Esophagus muscularis mucosa (tissue), 4 donors: ENCODE measurements at regions not wholly inside any gene's neighbourhood (a gene's known extent, or its start where the extent isn't known, plus 50 kb on each side); places are given as distances from the start of the nearest gene placed in this dataset.
"Not testable (repeated sequence)": the region's sequence is repeated elsewhere in the genome, so short reads cannot be mapped to it uniquely, and the experiment has no call there.

Experiments
- DNase-seq: peaks from one replicate; pipeline ENCODE4 v3.0.0-alpha.2; 2017; ENCODE audit errors: extremely low spot score
- H3K27ac ChIP-seq, 4 donors: fragments of 200-600 bp; sonication (generic); replicated peaks in 1 of 4; 1 replicate in 3 of 4; 2 replicates in 1 of 4; pipeline ENCODE4 v1.5.1; 2016 to 2019; ENCODE audit warnings: mild to moderate bottlenecking in 1 of 4
- H3K27me3 ChIP-seq, 4 donors: fragments of 200-600 bp; sonication (generic); one replicate each; pipeline versions ENCODE4 v1.5.1 to v1.6.0; 2016 to 2019
- H3K36me3 ChIP-seq, 4 donors: fragments of 200-600 bp; sonication (generic); one replicate each; pipeline ENCODE4 v1.5.1; 2016 to 2019
- H3K4me1 ChIP-seq, 4 donors: fragments of 200-600 bp; sonication (generic); one replicate each; pipeline ENCODE4 v1.5.1; 2016 to 2019
- H3K4me3 ChIP-seq, 4 donors: fragments of 200-600 bp; sonication (generic); 1 replicate in 2 of 4; 2 replicates in 2 of 4; pipeline ENCODE4 v1.5.1; 2016 to 2019; ENCODE audit warnings: mild to moderate bottlenecking in 4 of 4, moderate library complexity in 1 of 4
- H3K9me3 ChIP-seq, 4 donors: fragments of 200-600 bp; sonication (generic); 1 replicate in 3 of 4; 2 replicates in 1 of 4; pipeline ENCODE4 v1.5.1; 2016 to 2019
- CTCF ChIP-seq, 3 experiments: fragments of 200-600 bp in 2 of 3; fragments of 450-650 bp in 1 of 3; sonication (generic) in 2 of 3; IDR thresholded peaks; one replicate each; pipeline ENCODE4 v1.5.1; 2017 to 2019; ENCODE audit warnings: antibody characterized with exemption in 3 of 3, mild to moderate bottlenecking in 2 of 3, moderate library complexity in 1 of 3
- EP300 ChIP-seq: sonication (generic); formaldehyde crosslinking; IDR thresholded peaks from one replicate; pipeline ENCODE4 v1.6.1; 2017; ENCODE audit warnings: antibody characterized with exemption
- POLR2A ChIP-seq: fragments of 450-650 bp; IDR thresholded peaks from one replicate; pipeline ENCODE4 v1.6.1; 2017; ENCODE audit warnings: antibody characterized with exemption, moderate library complexity, mild to moderate bottlenecking, low read depth
- POLR2AphosphoS5 ChIP-seq, 2 donors: sonication (generic); formaldehyde crosslinking; IDR thresholded peaks; one replicate each; pipeline ENCODE4 v1.6.1; 2017; ENCODE audit warnings: antibody characterized with exemption in 2 of 2
- WGBS: methylation state at CpG from one replicate; pipeline ENCODE4 v1.1.5; 2018; 5-methylcytosine and 5-hydroxymethylcytosine counted together
- intact Hi-C: fragments of 100-400 bp; cut with DNase I; formaldehyde crosslinking; loops from one replicate; pipeline ENCODE4 v1.15.1; 2023

GRCh38 chr9:2279138-2279537 lies 264.0 kb downstream of the SMARCA2 start:
- H3K9me3 ChIP-seq, DNase-seq, intact Hi-C loops, H3K4me1 ChIP-seq, H3K27me3 ChIP-seq, H3K27ac ChIP-seq, H3K4me3 ChIP-seq, H3K36me3 ChIP-seq: not testable (repeated sequence)
- WGBS, result 93% methylated on average over 8 of the region's 8 CpGs

- DNase-seq, result no peak
- Histone ChIP-seq H3K27me3 (no peaks in the 10 kb centered on the region), H3K4me1 (no peaks in the 10 kb centered on the region), H3K4me3 (no peak overlapping the region), H3K27ac (no peak overlapping the region), H3K9me3 (no peaks in the 10 kb centered on the region), H3K36me3 (no peaks in the 10 kb centered on the region)
- TF ChIP-seq CTCF (IDR thresholded peaks at IDR 0.05) (no peak), POLR2A (no peak), EP300 (no peak), POLR2AphosphoS5 (IDR thresholded peaks at IDR 0.05) (no peak)
- WGBS, result 81% methylated on average over 13 of the region's 13 CpGs
- intact Hi-C loops, result no loop called here
Measured at GRCh38 chr9:2281031-2281802, 266.1 kb downstream of the SMARCA2 start.

- no peak overlapping the region for H3K4me3 ChIP-seq
- H3K27me3 ChIP-seq, result no peaks in the 10 kb centered on the region
- no peaks in the 10 kb centered on the region for H3K36me3 ChIP-seq
- intact Hi-C loops, result no loop called here
- no peak for DNase-seq
- TF ChIP-seq POLR2AphosphoS5 (IDR thresholded peaks at IDR 0.05), result no peak
- no peak for TF ChIP-seq POLR2A
- TF ChIP-seq EP300, result no peak
- no peak for TF ChIP-seq CTCF (IDR thresholded peaks at IDR 0.05)
- H3K27ac ChIP-seq, result no peak overlapping the region
- 92% methylated on average over 2 of the region's 2 CpGs for WGBS
- no peaks in the 10 kb centered on the region for H3K4me1 ChIP-seq
- no peaks in the 10 kb centered on the region for H3K9me3 ChIP-seq
Measured at GRCh38 chr9:2281803-2282185, 266.6 kb downstream of the SMARCA2 start.

- H3K4me3 ChIP-seq, result no peak overlapping the region
- no peaks in the 10 kb centered on the region for H3K36me3 ChIP-seq
- TF ChIP-seq CTCF (IDR thresholded peaks at IDR 0.05), result no peak
- no peaks in the 10 kb centered on the region for H3K9me3 ChIP-seq
- H3K4me1 ChIP-seq, result no peaks in the 10 kb centered on the region
- DNase-seq, result no peak
- 89% methylated on average over 1 of the region's 1 CpG for WGBS
- intact Hi-C loops, result no loop called here
- no peak overlapping the region for H3K27ac ChIP-seq
- no peaks in the 10 kb centered on the region for H3K27me3 ChIP-seq
Measured at GRCh38 chr9:2284770-2285169, 269.6 kb downstream of the SMARCA2 start.

- DNase-seq, result no peak
- TF ChIP-seq POLR2A (no peak), CTCF (IDR thresholded peaks at IDR 0.05) (no peak), EP300 (no peak), POLR2AphosphoS5 (IDR thresholded peaks at IDR 0.05) (no peak)
- no peak overlapping the region for H3K27ac ChIP-seq
- H3K9me3 ChIP-seq, result no peaks in the 10 kb centered on the region
- no peaks in the 10 kb centered on the region for H3K27me3 ChIP-seq
- 86% methylated on average over 10 of the region's 10 CpGs for WGBS
- intact Hi-C loops, result no loop called here
- no peak overlapping the region for H3K4me3 ChIP-seq
- H3K4me1 ChIP-seq, result no peaks in the 10 kb centered on the region
- no peaks in the 10 kb centered on the region for H3K36me3 ChIP-seq
Measured at GRCh38 chr9:2285416-2286332, 270.5 kb downstream of the SMARCA2 start.
